ENCODE measurements at regions not wholly inside any gene's neighbourhood (a gene's known extent, or its start where the extent isn't known, plus 50 kb on each side); places are given as distances from the start of the nearest gene placed in this dataset.

- no peak for TF ChIP-seq CTCF (optimal IDR thresholded peaks at IDR 0.05 in 1 of 3, IDR thresholded peaks at IDR 0.05 in 1 of 3, conservative IDR thresholded peaks at IDR 0.05 in 1 of 3; ENCODE audit: extremely low read depth in 1 of 3, insufficient read depth in 2 of 3, low read length in 3 of 3)
- no peak for TF ChIP-seq EZH2 (IDR thresholded peaks at IDR 0.05; ENCODE audit: low read length)
Observed at GRCh38 chr12:22796941-22797630, 172.1 kb downstream of the ETNK1 start.

Measured in keratinocyte (primary cell).